ENCODE measurements at regions not wholly inside any gene's neighbourhood (a gene's known extent, or its start where the extent isn't known, plus 50 kb on each side); places are given as distances from the start of the nearest gene placed in this dataset.

GRCh38 chr7:25795824-25796235 is 356.2 kb upstream of the NFE2L3 start:
- no peak for TF ChIP-seq CTCF (IDR thresholded peaks at IDR 0.05; ENCODE audit: borderline replicate concordance, extremely low read depth, low read length, poor library complexity, severe bottlenecking)
- no peak for TF ChIP-seq EZH2 (IDR thresholded peaks at IDR 0.05; ENCODE audit: borderline replicate concordance, low read depth, low read length, severe bottlenecking)
